ENCODE measurements at regions not wholly inside any gene's neighbourhood (a gene's known extent, or its start where the extent isn't known, plus 50 kb on each side); places are given as distances from the start of the nearest gene placed in this dataset.

GRCh38 chr16:60259956-60260355, 1525.8 kb upstream of the GOT2 start:
- no peak overlapping the region for H2AFZ ChIP-seq
- peaks cover 5% of the 10 kb centered on the region; the same call in 2 of the 3 replicates for H3K4me1 Mint-ChIP-seq

More at GRCh38 chr16:60259956-60260355, 1525.8 kb upstream of the GOT2 start:
- Histone ChIP-seq H3K27ac (ENCODE audit: low read depth) (no peak overlapping the region), H3K4me3 (no peak overlapping the region), H3K36me3 (ENCODE audit: insufficient read depth) (no peaks in the 10 kb centered on the region), H4K20me1 (replicated peaks; ENCODE audit: insufficient read depth) (no peaks in the 10 kb centered on the region), H3F3A (replicated peaks; ENCODE audit: low read depth) (no peaks in the 10 kb centered on the region), H3K9me2 (ENCODE audit: insufficient read depth) (no peaks in the 10 kb centered on the region), H3K27me3 (ENCODE audit: insufficient read depth) (no peaks in the 10 kb centered on the region), H3K79me2 (replicated peaks; ENCODE audit: insufficient read depth) (no peaks in the 10 kb centered on the region), H3K4me2 (no peak overlapping the region), H3K4me1 (ENCODE audit: insufficient read depth) (no peaks in the 10 kb centered on the region)
- DNase-seq (ENCODE audit: low spot score) = no peak
- TF ChIP-seq NANOG (IDR thresholded peaks at IDR 0.05; ENCODE audit: borderline replicate concordance) (no peak), EZH2 (IDR thresholded peaks at IDR 0.05; ENCODE audit: low read depth, unreplicated experiment) (no peak), JUNB (IDR thresholded peaks at IDR 0.05; ENCODE audit: unreplicated experiment) (no peak), ZNF331 (CRISPR knock-in tag; IDR thresholded peaks at IDR 0.05; ENCODE audit: low read depth) (no peak), POLR2AphosphoS5 (IDR thresholded peaks at IDR 0.05; ENCODE audit: low read depth) (no peak), ZNF114 (CRISPR knock-in tag; IDR thresholded peaks at IDR 0.05) (no peak), CREB1 (CRISPR knock-in tag; IDR thresholded peaks at IDR 0.05; ENCODE audit: low read depth) (no peak), EZH2phosphoT487 (IDR thresholded peaks at IDR 0.05; ENCODE audit: unreplicated experiment) (no peak), REST (IDR thresholded peaks at IDR 0.05; ENCODE audit: unreplicated experiment) (no peak), ETS1 (IDR thresholded peaks at IDR 0.05) (no peak), ZNF462 (CRISPR knock-in tag; IDR thresholded peaks at IDR 0.05) (no peak)
- H3K27ac Mint-ChIP-seq = no peak overlapping the region
- peaks cover 2% of the 10 kb centered on the region; the same call in 1 of the 3 replicates for H3K9me3 Mint-ChIP-seq
- H3K4me3 Mint-ChIP-seq = no peak overlapping the region
- peaks cover 3% of the 10 kb centered on the region; the same call in 1 of the 3 replicates for H3K36me3 Mint-ChIP-seq (ENCODE audit: low read depth)
- H3K27me3 Mint-ChIP-seq (ENCODE audit: insufficient read depth, low read depth, poor library complexity) = peaks cover 2% of the 10 kb centered on the region
- ATAC-seq = no peak
